ENCODE measurements at regions not wholly inside any gene's neighbourhood (a gene's known extent, or its start where the extent isn't known, plus 50 kb on each side); places are given as distances from the start of the nearest gene placed in this dataset.

DNA sequence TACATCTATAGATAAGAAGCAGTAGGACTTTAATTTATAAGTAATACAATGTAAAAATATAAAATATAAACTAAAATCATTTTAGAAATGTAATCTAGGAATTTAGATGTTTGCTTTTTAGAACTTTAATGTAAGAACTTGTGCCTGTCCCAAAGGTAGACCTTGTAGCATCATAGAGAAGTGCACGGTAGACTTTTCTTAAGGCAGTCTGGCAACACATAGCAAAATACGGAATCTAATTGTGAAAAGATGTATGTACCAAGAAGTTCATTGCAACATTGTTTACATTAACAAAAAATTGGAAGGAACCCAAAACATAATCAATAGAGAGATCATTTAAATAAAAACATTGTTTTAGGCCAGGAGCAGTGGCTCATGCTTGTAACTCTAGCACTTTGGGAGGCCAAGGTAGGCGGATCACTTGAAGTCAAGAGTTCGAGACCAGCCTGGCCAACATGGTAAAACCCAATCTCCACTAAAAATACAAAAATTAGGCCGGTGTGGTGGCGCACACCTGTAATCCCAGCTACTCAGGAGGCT lies 84.6 kb upstream of the SMIM15 start:
- Histone ChIP-seq H3K4me2 (ENCODE audit: low read length) (no peak overlapping the region), H3K79me2 (ENCODE audit: low read length) (no peaks in the 10 kb centered on the region), H3K4me3 (ENCODE audit: low read length) (no peak overlapping the region), H2AFZ (ENCODE audit: low read depth, low read length) (no peak overlapping the region), H3K36me3 (replicated peaks; ENCODE audit: low read depth, low read length) (no peaks in the 10 kb centered on the region), H3K4me1 (ENCODE audit: low read length) (0 out of 2 replicates have a peak, but pooled peaks cover 2% of the 10 kb centered on the region), H3K9ac (ENCODE audit: low read length) (no peak overlapping the region), H3K27ac (ENCODE audit: low read length) (no peak overlapping the region), H3K9me3 (ENCODE audit: insufficient read depth, low read length) (no peaks in the 10 kb centered on the region), H4K20me1 (ENCODE audit: insufficient read depth, low read length) (no peaks in the 10 kb centered on the region), H3K27me3 (ENCODE audit: low read depth, low read length) (no peaks in the 10 kb centered on the region)
- no peak for TF ChIP-seq EZH2phosphoT487 (IDR thresholded peaks at IDR 0.05; ENCODE audit: low read depth)
- TF ChIP-seq, protein P1, sequence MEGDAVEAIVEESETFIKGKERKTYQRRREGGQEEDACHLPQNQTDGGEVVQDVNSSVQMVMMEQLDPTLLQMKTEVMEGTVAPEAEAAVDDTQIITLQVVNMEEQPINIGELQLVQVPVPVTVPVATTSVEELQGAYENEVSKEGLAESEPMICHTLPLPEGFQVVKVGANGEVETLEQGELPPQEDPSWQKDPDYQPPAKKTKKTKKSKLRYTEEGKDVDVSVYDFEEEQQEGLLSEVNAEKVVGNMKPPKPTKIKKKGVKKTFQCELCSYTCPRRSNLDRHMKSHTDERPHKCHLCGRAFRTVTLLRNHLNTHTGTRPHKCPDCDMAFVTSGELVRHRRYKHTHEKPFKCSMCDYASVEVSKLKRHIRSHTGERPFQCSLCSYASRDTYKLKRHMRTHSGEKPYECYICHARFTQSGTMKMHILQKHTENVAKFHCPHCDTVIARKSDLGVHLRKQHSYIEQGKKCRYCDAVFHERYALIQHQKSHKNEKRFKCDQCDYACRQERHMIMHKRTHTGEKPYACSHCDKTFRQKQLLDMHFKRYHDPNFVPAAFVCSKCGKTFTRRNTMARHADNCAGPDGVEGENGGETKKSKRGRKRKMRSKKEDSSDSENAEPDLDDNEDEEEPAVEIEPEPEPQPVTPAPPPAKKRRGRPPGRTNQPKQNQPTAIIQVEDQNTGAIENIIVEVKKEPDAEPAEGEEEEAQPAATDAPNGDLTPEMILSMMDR (IDR thresholded peaks at IDR 0.05; ENCODE audit: low read depth, low read length) = no peak

DNA sequence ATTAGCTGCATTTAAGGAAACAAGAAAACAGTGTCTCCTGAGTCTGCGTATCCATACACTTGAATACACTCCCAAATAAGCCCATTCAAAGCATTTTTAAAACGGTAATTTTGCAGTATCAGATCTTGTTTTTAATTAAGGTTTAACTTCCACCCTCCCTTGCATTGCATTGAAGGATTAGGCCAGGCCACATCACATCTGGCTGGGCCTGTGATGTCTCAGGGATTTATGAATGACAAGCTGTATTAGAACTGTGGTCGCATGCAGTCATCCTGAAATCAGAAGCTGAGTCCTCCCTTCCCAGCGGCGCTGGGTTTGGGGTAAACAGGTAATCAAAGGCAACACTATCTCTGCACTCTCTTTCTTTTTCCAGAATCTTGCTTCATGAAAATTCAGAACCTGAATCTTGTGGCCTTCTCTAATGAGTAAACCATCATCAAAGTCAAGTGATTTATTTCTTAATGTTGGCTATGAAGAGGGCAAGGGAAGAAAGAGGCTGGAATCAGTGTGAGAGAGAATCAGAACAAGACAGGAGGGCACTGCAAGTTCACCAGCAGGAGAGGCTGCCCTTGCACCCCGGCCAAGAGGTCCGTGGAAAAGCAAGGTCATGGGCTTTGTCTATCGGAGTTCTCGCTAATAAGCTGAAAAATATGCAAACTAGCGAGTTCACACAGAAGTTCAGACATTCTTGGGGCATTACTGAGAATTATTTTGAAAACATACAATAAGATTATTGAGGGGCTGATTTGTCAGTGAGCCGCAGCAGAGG lies 80.0 kb upstream of the ZSWIM6 start:
- Histone ChIP-seq H4K20me1 (ENCODE audit: insufficient read depth, low read length) (no peaks in the 10 kb centered on the region), H2AFZ (ENCODE audit: low read depth, low read length) (no peak overlapping the region), H3K27me3 (ENCODE audit: low read depth, low read length) (no peaks in the 10 kb centered on the region; the same call in 1 of the 2 replicates), H3K4me3 (ENCODE audit: low read length) (no peak overlapping the region), H3K9me3 (ENCODE audit: insufficient read depth, low read length) (no peaks in the 10 kb centered on the region), H3K4me1 (ENCODE audit: low read length) (0 out of 2 replicates have a peak, but pooled peaks cover 5% of the 10 kb centered on the region), H3K9ac (ENCODE audit: low read length) (no peak overlapping the region), H3K4me2 (ENCODE audit: low read length) (no peak overlapping the region), H3K36me3 (replicated peaks; ENCODE audit: low read depth, low read length) (no peaks in the 10 kb centered on the region), H3K27ac (ENCODE audit: low read length) (no peak overlapping the region), H3K79me2 (ENCODE audit: low read length) (no peaks in the 10 kb centered on the region)
- TF ChIP-seq, protein P1 (IDR thresholded peaks at IDR 0.05; ENCODE audit: low read depth, low read length) = no peak
- no peak for TF ChIP-seq EZH2phosphoT487 (IDR thresholded peaks at IDR 0.05; ENCODE audit: low read depth)

DNA sequence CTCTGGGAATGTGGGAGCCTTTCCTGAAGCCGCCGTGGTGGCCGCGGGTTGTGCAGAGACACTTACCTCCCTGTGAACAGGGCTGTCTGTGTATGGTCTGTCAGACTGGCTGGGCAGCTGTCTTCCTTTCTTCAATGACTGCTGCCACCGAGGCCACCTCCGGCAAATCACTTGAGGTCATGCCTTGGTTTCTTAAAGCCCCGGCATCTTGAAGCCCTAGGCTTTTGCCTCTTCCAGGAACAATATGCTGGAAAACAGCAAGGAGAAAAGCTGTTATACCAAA lies 79.5 kb upstream of the ZSWIM6 start:
- Histone ChIP-seq H3K4me1 (ENCODE audit: low read length) (0 out of 2 replicates have a peak, but pooled peaks cover 5% of the 10 kb centered on the region), H4K20me1 (ENCODE audit: insufficient read depth, low read length) (no peaks in the 10 kb centered on the region), H2AFZ (ENCODE audit: low read depth, low read length) (no peak overlapping the region), H3K9me3 (ENCODE audit: insufficient read depth, low read length) (no peaks in the 10 kb centered on the region), H3K27ac (ENCODE audit: low read length) (no peak overlapping the region), H3K79me2 (ENCODE audit: low read length) (no peaks in the 10 kb centered on the region), H3K4me3 (ENCODE audit: low read length) (no peak overlapping the region), H3K4me2 (ENCODE audit: low read length) (no peak overlapping the region), H3K9ac (ENCODE audit: low read length) (no peak overlapping the region), H3K27me3 (ENCODE audit: low read depth, low read length) (no peaks in the 10 kb centered on the region; the same call in 1 of the 2 replicates), H3K36me3 (replicated peaks; ENCODE audit: low read depth, low read length) (no peaks in the 10 kb centered on the region)
- no peak for TF ChIP-seq EZH2phosphoT487 (IDR thresholded peaks at IDR 0.05; ENCODE audit: low read depth)
- TF ChIP-seq, protein P1 (IDR thresholded peaks at IDR 0.05; ENCODE audit: low read depth, low read length) = no peak

DNA sequence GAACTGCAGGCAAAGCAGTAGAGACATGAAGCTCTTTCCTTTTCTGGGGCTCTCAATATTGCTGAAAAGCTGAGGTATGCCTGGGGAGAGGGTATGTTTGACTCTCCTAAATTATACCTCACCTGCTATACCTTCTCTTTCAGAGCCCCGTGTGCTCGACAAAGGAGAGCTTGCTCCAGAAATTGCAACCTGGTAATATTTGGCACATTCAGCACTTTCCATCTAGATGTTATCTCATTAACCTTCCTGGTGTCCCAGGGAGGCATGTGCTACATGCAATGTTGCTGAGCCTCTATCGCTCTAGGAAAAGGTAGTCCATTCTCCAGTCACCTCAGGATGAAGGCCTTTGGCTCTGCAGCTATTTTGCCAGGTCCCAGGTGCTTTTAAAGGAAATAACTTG lies 78.5 kb upstream of the ZSWIM6 start:
- H3K36me3 ChIP-seq (replicated peaks; ENCODE audit: low read depth, low read length) = no peaks in the 10 kb centered on the region
- H3K9me3 ChIP-seq (ENCODE audit: insufficient read depth, low read length) = no peaks in the 10 kb centered on the region
- H2AFZ ChIP-seq (ENCODE audit: low read depth, low read length) = no peak overlapping the region
- TF ChIP-seq, protein P1 (IDR thresholded peaks at IDR 0.05; ENCODE audit: low read depth, low read length) = no peak
- no peak for TF ChIP-seq EZH2phosphoT487 (IDR thresholded peaks at IDR 0.05; ENCODE audit: low read depth)
- no peak overlapping the region for H3K4me3 ChIP-seq (ENCODE audit: low read length)
- no peaks in the 10 kb centered on the region; the same call in 1 of the 2 replicates for H3K27me3 ChIP-seq (ENCODE audit: low read depth, low read length)
- H3K9ac ChIP-seq (ENCODE audit: low read length) = no peak overlapping the region
- H3K4me2 ChIP-seq (ENCODE audit: low read length) = no peak overlapping the region
- H3K27ac ChIP-seq (ENCODE audit: low read length) = no peak overlapping the region
- no peaks in the 10 kb centered on the region for H4K20me1 ChIP-seq (ENCODE audit: insufficient read depth, low read length)
- no peaks in the 10 kb centered on the region for H3K79me2 ChIP-seq (ENCODE audit: low read length)
- H3K4me1 ChIP-seq (ENCODE audit: low read length) = 0 out of 2 replicates have a peak, but pooled peaks cover 5% of the 10 kb centered on the region
